GM18868 (cell line): ENCODE measurements at regions not wholly inside any gene's neighbourhood (a gene's known extent, or its start where the extent isn't known, plus 50 kb on each side); places are given as distances from the start of the nearest gene placed in this dataset.
"Not testable (repeated sequence)": the region's sequence is repeated elsewhere in the genome, so short reads cannot be mapped to it uniquely, and the experiment has no call there.

ENCODE experiments used
- ATAC-seq: cut with Tn5 transposase; IDR thresholded peaks from one replicate; pipeline ENCODE4 v1.9.1; 2021; ENCODE audit warnings: mild to moderate bottlenecking, moderate library complexity; ENCODE audit not compliant: unreplicated experiment

GRCh38 chr4:20124317-20125026 lies 127.2 kb upstream of the SLIT2 start:
- no peak for ATAC-seq

- no peak for ATAC-seq
Measured at GRCh38 chr4:20122198-20122988, 129.3 kb upstream of the SLIT2 start.

GRCh38 chr4:20119141-20119540 lies 132.6 kb upstream of the SLIT2 start:
- no peak for ATAC-seq

GRCh38 chr4:20109391-20109790 lies 142.3 kb upstream of the SLIT2 start:
- ATAC-seq: peak; percentile 73

- no peak for ATAC-seq
Measured at GRCh38 chr4:20106921-20107320, 144.8 kb upstream of the SLIT2 start.

GRCh38 chr4:20101831-20102230 lies 149.9 kb upstream of the SLIT2 start:
- ATAC-seq: no peak

- no peak for ATAC-seq
Measured at GRCh38 chr4:20096911-20097310, 154.8 kb upstream of the SLIT2 start.

- ATAC-seq: no peak
Measured at GRCh38 chr4:20095805-20096541, 155.7 kb upstream of the SLIT2 start.

GRCh38 chr4:20091781-20092180 lies 159.9 kb upstream of the SLIT2 start:
- ATAC-seq: no peak

- ATAC-seq: no peak
Measured at GRCh38 chr4:20087522-20087911, 164.2 kb upstream of the SLIT2 start.

- peak; percentile 64 for ATAC-seq
Measured at GRCh38 chr4:20086799-20087521, 164.7 kb upstream of the SLIT2 start.

- no peak for ATAC-seq
Measured at GRCh38 chr4:20086067-20086798, 165.5 kb upstream of the SLIT2 start.

- no peak for ATAC-seq
Measured at GRCh38 chr4:20085653-20086052, 166.1 kb upstream of the SLIT2 start.

- ATAC-seq: no peak
Measured at GRCh38 chr4:20085156-20085555, 166.5 kb upstream of the SLIT2 start.

GRCh38 chr4:20084488-20084887 lies 167.2 kb upstream of the SLIT2 start:
- ATAC-seq: no peak

GRCh38 chr4:20078644-20079043 lies 173.1 kb upstream of the SLIT2 start:
- no peak for ATAC-seq

- no peak for ATAC-seq
Measured at GRCh38 chr4:20075248-20075871, 176.3 kb upstream of the SLIT2 start.

GRCh38 chr4:20074450-20074849 lies 177.3 kb upstream of the SLIT2 start:
- ATAC-seq: no peak

- ATAC-seq: no peak
Measured at GRCh38 chr4:20065952-20066351, 185.8 kb upstream of the SLIT2 start.

- ATAC-seq: not testable (repeated sequence)
Measured at GRCh38 chr4:20062857-20063256, 188.8 kb upstream of the SLIT2 start.
